Suppressor macrophage treated with lipopolysaccharide for 1 hour (primary cell): ENCODE measurements at regions not wholly inside any gene's neighbourhood (a gene's known extent, or its start where the extent isn't known, plus 50 kb on each side); places are given as distances from the start of the nearest gene placed in this dataset.

Experiments used
- DNase-seq, 3 donors: peaks; one replicate each; pipeline ENCODE4 v3.0.0-alpha.2; 2020 to 2022

GRCh38 chr4:140809676-140810075 is 53.5 kb upstream of the TBC1D9 start:
- peak; percentile 35 to 52 (median 49) for DNase-seq

- DNase-seq = no peak
Measured at GRCh38 chr4:140808256-140808655, 52.1 kb upstream of the TBC1D9 start.

- DNase-seq = peak; percentile 44 to 79 (median 71)
Measured at GRCh38 chr4:140807491-140808252, 51.5 kb upstream of the TBC1D9 start.

GRCh38 chr4:140806163-140806562 is 50.0 kb upstream of the TBC1D9 start:
- DNase-seq = peak; percentile 28 to 59 (median 54)
